ENCODE measurements at regions not wholly inside any gene's neighbourhood (a gene's known extent, or its start where the extent isn't known, plus 50 kb on each side); places are given as distances from the start of the nearest gene placed in this dataset.

DNA sequence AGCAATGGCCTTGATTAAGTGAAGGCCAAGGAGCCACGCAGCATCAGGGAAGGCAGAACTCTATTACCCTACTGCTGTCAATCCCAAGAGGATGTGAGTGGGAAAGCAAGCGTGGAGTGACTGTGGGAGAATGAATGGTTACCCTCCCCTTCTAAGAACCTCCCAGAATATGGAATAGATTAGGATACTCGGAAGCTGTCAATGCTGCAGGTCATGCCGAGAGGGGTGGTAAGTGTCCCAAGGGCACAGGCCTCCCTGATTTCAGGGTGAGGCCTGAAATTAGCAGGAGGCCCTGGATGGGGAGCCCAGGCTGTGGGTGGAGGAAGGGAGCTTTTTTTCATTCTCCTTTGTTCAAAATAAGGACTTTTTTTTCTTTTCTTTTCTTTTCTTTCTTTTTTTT is 179.9 kb upstream of the JAG1 start:
- TF ChIP-seq TOX (CRISPR knock-in tag; IDR thresholded peaks at IDR 0.05; ENCODE audit: borderline replicate concordance) (no peak), ESRRG (CRISPR knock-in tag; IDR thresholded peaks at IDR 0.05) (no peak), BACH2 (CRISPR knock-in tag; IDR thresholded peaks at IDR 0.05; ENCODE audit: borderline replicate concordance) (no peak), ZNF565 (CRISPR knock-in tag; conservative IDR thresholded peaks at IDR 0.05; ENCODE audit: low read depth) (no peak)
- TF ChIP-seq, protein P1, sequence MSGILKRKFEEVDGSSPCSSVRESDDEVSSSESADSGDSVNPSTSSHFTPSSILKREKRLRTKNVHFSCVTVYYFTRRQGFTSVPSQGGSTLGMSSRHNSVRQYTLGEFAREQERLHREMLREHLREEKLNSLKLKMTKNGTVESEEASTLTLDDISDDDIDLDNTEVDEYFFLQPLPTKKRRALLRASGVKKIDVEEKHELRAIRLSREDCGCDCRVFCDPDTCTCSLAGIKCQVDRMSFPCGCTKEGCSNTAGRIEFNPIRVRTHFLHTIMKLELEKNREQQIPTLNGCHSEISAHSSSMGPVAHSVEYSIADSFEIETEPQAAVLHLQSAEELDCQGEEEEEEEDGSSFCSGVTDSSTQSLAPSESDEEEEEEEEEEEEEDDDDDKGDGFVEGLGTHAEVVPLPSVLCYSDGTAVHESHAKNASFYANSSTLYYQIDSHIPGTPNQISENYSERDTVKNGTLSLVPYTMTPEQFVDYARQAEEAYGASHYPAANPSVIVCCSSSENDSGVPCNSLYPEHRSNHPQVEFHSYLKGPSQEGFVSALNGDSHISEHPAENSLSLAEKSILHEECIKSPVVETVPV (CRISPR knock-in tag; IDR thresholded peaks at IDR 0.05), result no peak
- ATAC-seq, result no peak

DNA sequence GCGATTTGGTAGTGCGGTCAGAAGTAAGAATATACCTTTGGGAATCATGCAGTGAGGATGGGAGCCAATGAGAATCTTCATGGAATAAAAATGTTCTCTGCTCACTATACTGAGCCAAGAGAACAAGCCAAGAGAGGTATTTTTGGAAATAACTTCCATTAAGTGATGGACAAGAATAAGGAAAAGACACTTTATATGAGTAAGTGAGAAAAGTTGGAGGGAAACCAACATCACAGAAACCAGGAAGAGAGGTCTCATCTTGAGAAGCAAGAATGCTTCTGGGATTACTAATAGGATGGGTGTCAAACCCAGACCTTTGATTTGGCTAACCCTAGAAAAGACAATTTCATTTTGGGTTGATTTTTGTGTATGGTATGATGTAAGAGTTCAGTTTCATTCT is 181.2 kb upstream of the JAG1 start:
- ATAC-seq, result no peak
- TF ChIP-seq ZFP30 (CRISPR knock-in tag; IDR thresholded peaks at IDR 0.05) (no peak), ESRRG (CRISPR knock-in tag; IDR thresholded peaks at IDR 0.05) (no peak), BACH2 (CRISPR knock-in tag; IDR thresholded peaks at IDR 0.05; ENCODE audit: borderline replicate concordance) (no peak), TCF4 (CRISPR knock-in tag; IDR thresholded peaks at IDR 0.05; ENCODE audit: borderline replicate concordance) (no peak), ZNF8 (CRISPR knock-in tag; IDR thresholded peaks at IDR 0.05) (no peak)
- TF ChIP-seq, protein P2, sequence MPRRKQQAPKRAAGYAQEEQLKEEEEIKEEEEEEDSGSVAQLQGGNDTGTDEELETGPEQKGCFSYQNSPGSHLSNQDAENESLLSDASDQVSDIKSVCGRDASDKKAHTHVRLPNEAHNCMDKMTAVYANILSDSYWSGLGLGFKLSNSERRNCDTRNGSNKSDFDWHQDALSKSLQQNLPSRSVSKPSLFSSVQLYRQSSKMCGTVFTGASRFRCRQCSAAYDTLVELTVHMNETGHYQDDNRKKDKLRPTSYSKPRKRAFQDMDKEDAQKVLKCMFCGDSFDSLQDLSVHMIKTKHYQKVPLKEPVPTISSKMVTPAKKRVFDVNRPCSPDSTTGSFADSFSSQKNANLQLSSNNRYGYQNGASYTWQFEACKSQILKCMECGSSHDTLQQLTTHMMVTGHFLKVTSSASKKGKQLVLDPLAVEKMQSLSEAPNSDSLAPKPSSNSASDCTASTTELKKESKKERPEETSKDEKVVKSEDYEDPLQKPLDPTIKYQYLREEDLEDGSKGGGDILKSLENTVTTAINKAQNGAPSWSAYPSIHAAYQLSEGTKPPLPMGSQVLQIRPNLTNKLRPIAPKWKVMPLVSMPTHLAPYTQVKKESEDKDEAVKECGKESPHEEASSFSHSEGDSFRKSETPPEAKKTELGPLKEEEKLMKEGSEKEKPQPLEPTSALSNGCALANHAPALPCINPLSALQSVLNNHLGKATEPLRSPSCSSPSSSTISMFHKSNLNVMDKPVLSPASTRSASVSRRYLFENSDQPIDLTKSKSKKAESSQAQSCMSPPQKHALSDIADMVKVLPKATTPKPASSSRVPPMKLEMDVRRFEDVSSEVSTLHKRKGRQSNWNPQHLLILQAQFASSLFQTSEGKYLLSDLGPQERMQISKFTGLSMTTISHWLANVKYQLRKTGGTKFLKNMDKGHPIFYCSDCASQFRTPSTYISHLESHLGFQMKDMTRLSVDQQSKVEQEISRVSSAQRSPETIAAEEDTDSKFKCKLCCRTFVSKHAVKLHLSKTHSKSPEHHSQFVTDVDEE (CRISPR knock-in tag; IDR thresholded peaks at IDR 0.05), result no peak
- TF ChIP-seq, protein P3, sequence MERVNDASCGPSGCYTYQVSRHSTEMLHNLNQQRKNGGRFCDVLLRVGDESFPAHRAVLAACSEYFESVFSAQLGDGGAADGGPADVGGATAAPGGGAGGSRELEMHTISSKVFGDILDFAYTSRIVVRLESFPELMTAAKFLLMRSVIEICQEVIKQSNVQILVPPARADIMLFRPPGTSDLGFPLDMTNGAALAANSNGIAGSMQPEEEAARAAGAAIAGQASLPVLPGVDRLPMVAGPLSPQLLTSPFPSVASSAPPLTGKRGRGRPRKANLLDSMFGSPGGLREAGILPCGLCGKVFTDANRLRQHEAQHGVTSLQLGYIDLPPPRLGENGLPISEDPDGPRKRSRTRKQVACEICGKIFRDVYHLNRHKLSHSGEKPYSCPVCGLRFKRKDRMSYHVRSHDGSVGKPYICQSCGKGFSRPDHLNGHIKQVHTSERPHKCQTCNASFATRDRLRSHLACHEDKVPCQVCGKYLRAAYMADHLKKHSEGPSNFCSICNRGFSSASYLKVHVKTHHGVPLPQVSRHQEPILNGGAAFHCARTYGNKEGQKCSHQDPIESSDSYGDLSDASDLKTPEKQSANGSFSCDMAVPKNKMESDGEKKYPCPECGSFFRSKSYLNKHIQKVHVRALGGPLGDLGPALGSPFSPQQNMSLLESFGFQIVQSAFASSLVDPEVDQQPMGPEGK (CRISPR knock-in tag; IDR thresholded peaks at IDR 0.05; ENCODE audit: borderline replicate concordance), result no peak
- TF ChIP-seq, protein P4, sequence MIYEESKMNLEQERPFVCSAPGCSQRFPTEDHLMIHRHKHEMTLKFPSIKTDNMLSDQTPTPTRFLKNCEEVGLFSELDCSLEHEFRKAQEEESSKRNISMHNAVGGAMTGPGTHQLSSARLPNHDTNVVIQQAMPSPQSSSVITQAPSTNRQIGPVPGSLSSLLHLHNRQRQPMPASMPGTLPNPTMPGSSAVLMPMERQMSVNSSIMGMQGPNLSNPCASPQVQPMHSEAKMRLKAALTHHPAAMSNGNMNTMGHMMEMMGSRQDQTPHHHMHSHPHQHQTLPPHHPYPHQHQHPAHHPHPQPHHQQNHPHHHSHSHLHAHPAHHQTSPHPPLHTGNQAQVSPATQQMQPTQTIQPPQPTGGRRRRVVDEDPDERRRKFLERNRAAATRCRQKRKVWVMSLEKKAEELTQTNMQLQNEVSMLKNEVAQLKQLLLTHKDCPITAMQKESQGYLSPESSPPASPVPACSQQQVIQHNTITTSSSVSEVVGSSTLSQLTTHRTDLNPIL (CRISPR knock-in tag; IDR thresholded peaks at IDR 0.05; ENCODE audit: low read depth), result no peak

GRCh38 chr20:10855778-10856177 is 182.0 kb upstream of the JAG1 start:
- TF ChIP-seq, protein P4 (CRISPR knock-in tag; IDR thresholded peaks at IDR 0.05; ENCODE audit: low read depth), result no peak
- TF ChIP-seq, protein P3 (CRISPR knock-in tag; IDR thresholded peaks at IDR 0.05; ENCODE audit: borderline replicate concordance), result no peak
- TF ChIP-seq TCF4 (CRISPR knock-in tag; IDR thresholded peaks at IDR 0.05; ENCODE audit: borderline replicate concordance) (no peak), BACH2 (CRISPR knock-in tag; IDR thresholded peaks at IDR 0.05; ENCODE audit: borderline replicate concordance) (no peak), POU6F1 (CRISPR knock-in tag; IDR thresholded peaks at IDR 0.05; ENCODE audit: borderline replicate concordance, low read depth) (no peak), ZNF8 (CRISPR knock-in tag; IDR thresholded peaks at IDR 0.05) (no peak), ARNTL (CRISPR knock-in tag; IDR thresholded peaks at IDR 0.05; ENCODE audit: borderline replicate concordance, low read depth) (no peak)
- TF ChIP-seq, protein P1 (CRISPR knock-in tag; IDR thresholded peaks at IDR 0.05), result no peak
- TF ChIP-seq, protein P2 (CRISPR knock-in tag; IDR thresholded peaks at IDR 0.05), result no peak
- no peak for ATAC-seq
